K562 (cell line): ENCODE measurements at regions not wholly inside any gene's neighbourhood (a gene's known extent, or its start where the extent isn't known, plus 50 kb on each side); places are given as distances from the start of the nearest gene placed in this dataset.

Source experiments
- ARID1B ChIP-seq: fragments of 450-650 bp; IDR thresholded peaks from 2 replicates; pipeline ENCODE4 v1.6.1; 2016; ENCODE audit warnings: antibody characterized with exemption, mild to moderate bottlenecking, inconsistent platforms
- BRF2 ChIP-seq: IDR thresholded peaks from 3 replicates; pipeline ENCODE4 v1.6.1; 2011; ENCODE audit warnings: borderline replicate concordance, mild to moderate bottlenecking; ENCODE audit not compliant: insufficient read length, insufficient read depth
- CBFA2T3 ChIP-seq: fragments of 450-650 bp; IDR thresholded peaks from 2 replicates; pipeline ENCODE4 v1.6.1; 2017
- CXXC5 ChIP-seq: fragments of 250-450 bp; sonication (Bioruptor Pico); IDR thresholded peaks from 2 replicates; pipeline ENCODE4 v1.8.0; 2022; ENCODE audit warnings: inconsistent platforms, mild to moderate bottlenecking, moderate library complexity
- EP300 ChIP-seq: IDR thresholded peaks from 2 replicates; pipeline ENCODE4 v1.6.1; 2012; ENCODE audit warnings: low read length, improper control_type of control experiment
- FOXJ2 ChIP-seq: fragments of 200-800 bp; sonication (Bioruptor generic); IDR thresholded peaks from 2 replicates; pipeline ENCODE4 v1.6.1; 2016; ENCODE audit warnings: missing genetic modification characterization, missing compliant biosample characterization
- NR2C1 ChIP-seq, 2 experiments: fragments of 450-650 bp; IDR thresholded peaks; 2 replicates each; pipeline ENCODE4 v1.6.1; 2017; ENCODE audit warnings: mild to moderate bottlenecking in 2 of 2, antibody characterized with exemption in 1 of 2, inconsistent platforms in 1 of 2, missing compliant biosample characterization in 1 of 2, missing genetic modification characterization in 1 of 2
- NR2C2 ChIP-seq, 2 experiments: fragments of 200-800 bp in 1 of 2; sonication (Bioruptor generic) in 1 of 2; sonication (generic) in 1 of 2; formaldehyde crosslinking in 1 of 2; IDR thresholded peaks; 2 replicates each; pipeline versions ENCODE4 v1.6.1 to v1.8.0; 2016 to 2022; ENCODE audit warnings: mild to moderate bottlenecking in 1 of 2, missing compliant biosample characterization in 1 of 2, missing genetic modification characterization in 1 of 2, missing genetic modification reagents in 1 of 2
- RREB1 ChIP-seq: fragments of 250-450 bp; sonication (Bioruptor Pico); IDR thresholded peaks from 2 replicates; pipeline ENCODE4 v1.4.0; 2020
- SMAD4 ChIP-seq: fragments of 250-450 bp; sonication (Bioruptor Pico); conservative IDR thresholded peaks from 2 replicates; pipeline ENCODE4 v1.8.0; 2021; ENCODE audit warnings: inconsistent platforms, mild to moderate bottlenecking, moderate library complexity
- TEAD2 ChIP-seq: fragments of 450-650 bp; IDR thresholded peaks from 2 replicates; pipeline ENCODE4 v1.6.1; 2016; ENCODE audit warnings: missing genetic modification characterization, control low read depth, missing compliant biosample characterization
- ZNF445 ChIP-seq: fragments of 250-450 bp; sonication (Bioruptor Pico); IDR thresholded peaks from 2 replicates; pipeline ENCODE4 v1.4.0; 2020; ENCODE audit warnings: low read depth, mild to moderate bottlenecking, moderate library complexity
- ZNF644 ChIP-seq: fragments of 200-800 bp; sonication (Bioruptor generic); IDR thresholded peaks from 2 replicates; pipeline ENCODE4 v1.6.1; 2016; ENCODE audit warnings: low read depth, missing genetic modification characterization, missing compliant biosample characterization
- TF ChIP-seq, protein P1 (sequence below), 3 experiments: fragments of 200-800 bp in 1 of 3; fragments of 250-450 bp in 1 of 3; fragments of 450-650 bp in 1 of 3; sonication (Bioruptor Pico) in 1 of 3; sonication (Bioruptor generic) in 1 of 3; formaldehyde crosslinking in 1 of 3; IDR thresholded peaks; 2 replicates each; pipeline versions ENCODE4 v1.6.1 to v1.8.0; 2016 to 2022; ENCODE audit warnings: mild to moderate bottlenecking in 2 of 3, missing genetic modification characterization in 2 of 3, missing compliant biosample characterization in 1 of 3, moderate library complexity in 1 of 3
- TF ChIP-seq, protein P2 (sequence below): fragments of 250-450 bp; sonication (Bioruptor Pico); IDR thresholded peaks from 2 replicates; pipeline ENCODE4 v1.8.0; 2021; ENCODE audit warnings: borderline replicate concordance, mild to moderate bottlenecking, moderate library complexity; ENCODE audit not compliant: poor library complexity, severe bottlenecking

DNA sequence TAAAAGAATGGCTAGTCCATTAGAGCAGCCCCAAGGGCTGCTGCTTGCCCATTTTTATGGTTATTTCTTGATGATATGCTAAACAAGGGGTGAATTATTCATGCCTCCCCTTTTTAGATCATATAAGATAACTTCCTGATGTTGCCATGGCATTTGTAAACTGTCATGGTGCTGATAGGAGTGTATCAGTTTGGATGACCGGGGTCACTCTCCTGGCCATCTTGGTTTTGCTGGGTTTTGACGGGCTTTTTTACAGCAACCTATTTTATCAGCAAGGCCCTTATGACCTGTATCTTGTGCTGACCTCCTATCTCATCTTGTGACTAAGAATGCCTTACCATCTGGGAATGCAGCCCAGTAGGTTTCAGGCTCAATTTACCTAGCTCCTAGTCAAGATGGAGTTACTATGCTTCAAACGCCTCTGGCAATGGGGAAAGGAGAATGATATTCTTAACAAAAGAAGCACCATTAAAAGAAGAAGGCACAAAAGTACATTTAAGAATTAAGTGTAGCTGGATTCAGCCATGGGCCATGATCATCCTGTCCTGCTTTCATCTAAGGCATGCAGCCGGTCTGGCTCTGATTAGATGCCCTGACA, 1156.0 kb downstream of the PCDH9 start (continued):
- no peak for TF ChIP-seq RREB1 (CRISPR knock-in tag)
- no peak for TF ChIP-seq NR2C1 (IDR thresholded peaks at IDR 0.05)
- 0 out of 2 replicates have a peak, but pooled peaks have one; percentile 17 for TF ChIP-seq NR2C1 (tag; IDR thresholded peaks at IDR 0.05)
- peak; percentile 26; the same call in 1 of the 2 replicates for TF ChIP-seq CXXC5
- no peak for TF ChIP-seq BRF2
- no peak for TF ChIP-seq TEAD2 (tag)
- TF ChIP-seq ZNF644: peak; percentile 48; the same call in 1 of the 2 replicates
- TF ChIP-seq, protein P1, sequence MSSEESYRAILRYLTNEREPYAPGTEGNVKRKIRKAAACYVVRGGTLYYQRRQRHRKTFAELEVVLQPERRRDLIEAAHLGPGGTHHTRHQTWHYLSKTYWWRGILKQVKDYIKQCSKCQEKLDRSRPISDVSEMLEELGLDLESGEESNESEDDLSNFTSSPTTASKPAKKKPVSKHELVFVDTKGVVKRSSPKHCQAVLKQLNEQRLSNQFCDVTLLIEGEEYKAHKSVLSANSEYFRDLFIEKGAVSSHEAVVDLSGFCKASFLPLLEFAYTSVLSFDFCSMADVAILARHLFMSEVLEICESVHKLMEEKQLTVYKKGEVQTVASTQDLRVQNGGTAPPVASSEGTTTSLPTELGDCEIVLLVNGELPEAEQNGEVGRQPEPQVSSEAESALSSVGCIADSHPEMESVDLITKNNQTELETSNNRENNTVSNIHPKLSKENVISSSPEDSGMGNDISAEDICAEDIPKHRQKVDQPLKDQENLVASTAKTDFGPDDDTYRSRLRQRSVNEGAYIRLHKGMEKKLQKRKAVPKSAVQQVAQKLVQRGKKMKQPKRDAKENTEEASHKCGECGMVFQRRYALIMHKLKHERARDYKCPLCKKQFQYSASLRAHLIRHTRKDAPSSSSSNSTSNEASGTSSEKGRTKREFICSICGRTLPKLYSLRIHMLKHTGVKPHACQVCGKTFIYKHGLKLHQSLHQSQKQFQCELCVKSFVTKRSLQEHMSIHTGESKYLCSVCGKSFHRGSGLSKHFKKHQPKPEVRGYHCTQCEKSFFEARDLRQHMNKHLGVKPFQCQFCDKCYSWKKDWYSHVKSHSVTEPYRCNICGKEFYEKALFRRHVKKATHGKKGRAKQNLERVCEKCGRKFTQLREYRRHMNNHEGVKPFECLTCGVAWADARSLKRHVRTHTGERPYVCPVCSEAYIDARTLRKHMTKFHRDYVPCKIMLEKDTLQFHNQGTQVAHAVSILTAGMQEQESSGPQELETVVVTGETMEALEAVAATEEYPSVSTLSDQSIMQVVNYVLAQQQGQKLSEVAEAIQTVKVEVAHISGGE (CRISPR knock-in tag; IDR thresholded peaks at IDR 0.05): 0 out of 6 replicates have a peak, but pooled peaks of 1 of the 3 experiments have one; percentile 45
- TF ChIP-seq ZNF445 (CRISPR knock-in tag): no peak
- peak; percentile 91 for TF ChIP-seq FOXJ2
- TF ChIP-seq EP300: peak; percentile 36; the same call in 1 of the 2 replicates
- no peak for TF ChIP-seq NR2C2 (CRISPR knock-in tag; IDR thresholded peaks at IDR 0.05)
- TF ChIP-seq NR2C2 (tag; IDR thresholded peaks at IDR 0.05): peak; percentile 54; the same call in 1 of the 2 replicates
- TF ChIP-seq, protein P2, sequence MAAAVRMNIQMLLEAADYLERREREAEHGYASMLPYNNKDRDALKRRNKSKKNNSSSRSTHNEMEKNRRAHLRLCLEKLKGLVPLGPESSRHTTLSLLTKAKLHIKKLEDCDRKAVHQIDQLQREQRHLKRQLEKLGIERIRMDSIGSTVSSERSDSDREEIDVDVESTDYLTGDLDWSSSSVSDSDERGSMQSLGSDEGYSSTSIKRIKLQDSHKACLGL (CRISPR knock-in tag): no peak
- 0 out of 2 replicates have a peak, but pooled peaks have one; percentile 32 for TF ChIP-seq SMAD4 (CRISPR knock-in tag)
- 0 out of 2 replicates have a peak, but pooled peaks have one; percentile 50 for TF ChIP-seq ARID1B
- peak; percentile 54 for TF ChIP-seq CBFA2T3
